Tibial nerve (tissue), 4 donors: ENCODE measurements at regions not wholly inside any gene's neighbourhood (a gene's known extent, or its start where the extent isn't known, plus 50 kb on each side); places are given as distances from the start of the nearest gene placed in this dataset.

Experiments
- DNase-seq, 2 donors: peaks; one replicate each; pipeline ENCODE4 v3.0.0-alpha.2; 2019; ENCODE audit warnings: low spot score in 2 of 2
- H3K27ac ChIP-seq, 4 donors: fragments of 200-600 bp; sonication (generic) in 3 of 4; one replicate each; pipeline ENCODE4 v1.5.1; 2017 to 2019; ENCODE audit warnings: mild to moderate bottlenecking in 1 of 4
- H3K27me3 ChIP-seq, 2 donors: fragments of 200-600 bp; sonication (generic) in 1 of 2; one replicate each; pipeline versions ENCODE4 v1.5.1 to v1.6.0; 2017 to 2019
- H3K36me3 ChIP-seq, 3 donors: fragments of 200-600 bp; sonication (generic); one replicate each; pipeline ENCODE4 v1.5.1; 2018 to 2019
- H3K4me1 ChIP-seq, 4 donors: fragments of 200-600 bp; sonication (generic) in 3 of 4; one replicate each; pipeline ENCODE4 v1.5.1; 2017 to 2019
- H3K4me3 ChIP-seq, 4 donors: fragments of 200-600 bp; sonication (generic) in 3 of 4; one replicate each; pipeline ENCODE4 v1.5.1; 2017 to 2019; ENCODE audit warnings: mild to moderate bottlenecking in 1 of 4, moderate library complexity in 1 of 4
- H3K9me3 ChIP-seq, 4 donors: fragments of 200-600 bp; sonication (generic) in 3 of 4; one replicate each; pipeline ENCODE4 v1.5.1; 2017 to 2019
- EP300 ChIP-seq, 2 donors: sonication (generic); formaldehyde crosslinking; IDR thresholded peaks; one replicate each; pipeline ENCODE4 v1.6.1; 2017; ENCODE audit warnings: antibody characterized with exemption in 2 of 2, mild to moderate bottlenecking in 1 of 2
- POLR2A ChIP-seq, 2 donors: fragments of 450-650 bp; IDR thresholded peaks; one replicate each; pipeline ENCODE4 v1.6.1; 2017; ENCODE audit warnings: antibody characterized with exemption in 2 of 2, mild to moderate bottlenecking in 2 of 2, moderate library complexity in 2 of 2
- WGBS, 2 donors: methylation state at CpG; one replicate each; pipeline ENCODE4 v1.1.5; 2018; 5-methylcytosine and 5-hydroxymethylcytosine counted together
- TF ChIP-seq, protein P1 (sequence below), 5 experiments: fragments of 200-600 bp in 3 of 5; fragments of 450-650 bp in 2 of 5; sonication (generic) in 3 of 5; IDR thresholded peaks; one replicate each; pipeline ENCODE4 v1.5.1; 2016 to 2019; ENCODE audit warnings: antibody characterized with exemption in 5 of 5, mild to moderate bottlenecking in 3 of 5, moderate library complexity in 2 of 5

DNA sequence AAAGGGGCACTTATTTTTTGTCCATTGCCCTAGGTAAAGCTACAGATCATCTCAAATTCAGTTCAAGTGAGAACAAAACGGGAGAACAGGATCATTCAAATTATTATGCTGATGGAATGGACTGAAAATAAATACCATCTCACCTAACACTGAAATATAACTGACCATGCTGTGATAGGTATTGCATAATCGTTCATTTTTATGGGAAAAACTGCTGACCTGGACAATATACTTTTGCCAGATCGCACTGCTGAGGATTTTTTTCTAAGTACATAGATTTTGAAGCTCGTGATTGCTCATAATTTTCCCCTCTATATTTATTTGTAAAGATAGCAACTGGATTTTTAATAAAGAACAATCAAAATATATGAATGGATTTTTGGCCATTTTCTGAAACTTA, 636.6 kb upstream of the NEGR1 start:
- 55% methylated on average over 4 of the region's 4 CpGs for WGBS, 2 donors
- Histone ChIP-seq H3K27ac (no peak overlapping the region), H3K9me3 (no peaks in the 10 kb centered on the region), H3K27me3 (no peaks in the 10 kb centered on the region), H3K36me3 (no peaks in the 10 kb centered on the region), H3K4me1 (no peaks in the 10 kb centered on the region), H3K4me3 (no peak overlapping the region)
- TF ChIP-seq EP300 (IDR thresholded peaks at IDR 0.05) (no peak), POLR2A (IDR thresholded peaks at IDR 0.05) (no peak)
- TF ChIP-seq, protein P1, sequence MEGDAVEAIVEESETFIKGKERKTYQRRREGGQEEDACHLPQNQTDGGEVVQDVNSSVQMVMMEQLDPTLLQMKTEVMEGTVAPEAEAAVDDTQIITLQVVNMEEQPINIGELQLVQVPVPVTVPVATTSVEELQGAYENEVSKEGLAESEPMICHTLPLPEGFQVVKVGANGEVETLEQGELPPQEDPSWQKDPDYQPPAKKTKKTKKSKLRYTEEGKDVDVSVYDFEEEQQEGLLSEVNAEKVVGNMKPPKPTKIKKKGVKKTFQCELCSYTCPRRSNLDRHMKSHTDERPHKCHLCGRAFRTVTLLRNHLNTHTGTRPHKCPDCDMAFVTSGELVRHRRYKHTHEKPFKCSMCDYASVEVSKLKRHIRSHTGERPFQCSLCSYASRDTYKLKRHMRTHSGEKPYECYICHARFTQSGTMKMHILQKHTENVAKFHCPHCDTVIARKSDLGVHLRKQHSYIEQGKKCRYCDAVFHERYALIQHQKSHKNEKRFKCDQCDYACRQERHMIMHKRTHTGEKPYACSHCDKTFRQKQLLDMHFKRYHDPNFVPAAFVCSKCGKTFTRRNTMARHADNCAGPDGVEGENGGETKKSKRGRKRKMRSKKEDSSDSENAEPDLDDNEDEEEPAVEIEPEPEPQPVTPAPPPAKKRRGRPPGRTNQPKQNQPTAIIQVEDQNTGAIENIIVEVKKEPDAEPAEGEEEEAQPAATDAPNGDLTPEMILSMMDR (IDR thresholded peaks at IDR 0.05) = no peak
- no peak for DNase-seq

GRCh38 chr1:72917920-72918319, 635.6 kb upstream of the NEGR1 start:
- Histone ChIP-seq H3K27me3 (no peaks in the 10 kb centered on the region), H3K27ac (no peak overlapping the region), H3K4me3 (no peak overlapping the region), H3K9me3 (no peaks in the 10 kb centered on the region), H3K36me3 (no peaks in the 10 kb centered on the region), H3K4me1 (no peaks in the 10 kb centered on the region)
- WGBS, 2 donors = 56 to 83% methylated on average over 1 of the region's 1 CpG
- no peak for DNase-seq
- TF ChIP-seq POLR2A (IDR thresholded peaks at IDR 0.05) (no peak), EP300 (IDR thresholded peaks at IDR 0.05) (no peak)
- TF ChIP-seq, protein P1 (IDR thresholded peaks at IDR 0.05) = no peak

DNA sequence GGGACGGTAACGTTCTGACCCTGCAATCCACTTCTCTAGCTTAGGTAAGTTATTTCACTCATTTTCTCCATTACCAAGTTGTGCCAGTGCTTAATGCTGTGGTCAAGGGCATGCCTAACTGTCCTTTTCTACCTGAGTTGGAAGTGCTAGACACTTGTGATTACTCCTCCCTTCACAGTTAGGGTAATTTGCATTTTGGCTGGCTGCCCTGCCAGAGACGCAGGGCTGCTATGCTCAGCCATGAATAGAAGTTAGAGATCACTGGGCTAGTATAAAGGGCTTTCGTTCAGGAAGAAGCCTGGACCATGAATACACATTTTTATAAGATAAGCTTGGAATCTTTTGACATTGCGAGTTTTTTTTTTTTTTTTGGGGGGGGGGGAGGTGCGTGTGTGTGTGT, 633.2 kb upstream of the NEGR1 start:
- H3K27ac ChIP-seq = no peak overlapping the region
- H3K4me3 ChIP-seq = no peak overlapping the region
- H3K9me3 ChIP-seq = no peaks in the 10 kb centered on the region
- no peaks in the 10 kb centered on the region for H3K4me1 ChIP-seq
- WGBS, 2 donors = 35 to 44% methylated on average over 6 of the region's 6 CpGs
- no peaks in the 10 kb centered on the region for H3K36me3 ChIP-seq
- no peak for DNase-seq
- no peak for TF ChIP-seq EP300 (IDR thresholded peaks at IDR 0.05)
- TF ChIP-seq, protein P1 (IDR thresholded peaks at IDR 0.05) = no peak
- TF ChIP-seq POLR2A (IDR thresholded peaks at IDR 0.05) = no peak
- H3K27me3 ChIP-seq = no peaks in the 10 kb centered on the region

DNA sequence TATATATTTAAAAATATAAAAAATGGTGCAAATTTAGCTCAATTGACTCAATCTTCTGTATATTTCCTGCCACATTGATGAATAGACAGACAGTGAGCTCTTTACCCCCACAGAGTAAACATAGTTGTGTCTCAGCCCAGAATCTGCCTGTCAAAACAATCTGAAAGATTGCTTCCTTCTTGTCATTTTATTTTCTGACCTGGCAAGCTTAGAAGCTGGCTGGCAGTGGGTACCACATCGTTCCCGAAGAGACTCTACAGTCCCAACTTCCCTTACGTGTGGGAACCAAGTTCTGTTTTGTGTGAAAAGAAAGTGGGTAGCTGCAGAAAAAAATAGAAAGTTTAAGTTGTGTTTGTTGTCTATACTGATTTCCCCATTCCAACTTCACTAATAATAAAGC, 629.3 kb upstream of the NEGR1 start:
- WGBS, 2 donors = 50 to 57% methylated on average over 3 of the region's 3 CpGs
- TF ChIP-seq, protein P1 (IDR thresholded peaks at IDR 0.05) = no peak
- TF ChIP-seq EP300 (IDR thresholded peaks at IDR 0.05) (no peak), POLR2A (IDR thresholded peaks at IDR 0.05) (no peak)
- H3K4me3 ChIP-seq = no peak overlapping the region

GRCh38 chr1:72896256-72896655, 613.9 kb upstream of the NEGR1 start:
- Histone ChIP-seq H3K9me3 (no peaks in the 10 kb centered on the region), H3K27me3 (no peaks in the 10 kb centered on the region), H3K36me3 (no peaks in the 10 kb centered on the region), H3K4me3 (no peak overlapping the region), H3K4me1 (peaks cover 0 to 5% (median 0%) of the 10 kb centered on the region in 4 donors), H3K27ac (no peak overlapping the region)
- TF ChIP-seq EP300 (IDR thresholded peaks at IDR 0.05) (no peak), POLR2A (IDR thresholded peaks at IDR 0.05) (no peak)
- TF ChIP-seq, protein P1 (IDR thresholded peaks at IDR 0.05) = no peak
- no peak for DNase-seq

More for the DNA sequence above, 629.3 kb upstream of the NEGR1 start:
- H3K27me3 ChIP-seq = no peaks in the 10 kb centered on the region
- no peaks in the 10 kb centered on the region for H3K36me3 ChIP-seq
- H3K27ac ChIP-seq = no peak overlapping the region
- no peaks in the 10 kb centered on the region for H3K4me1 ChIP-seq
- no peaks in the 10 kb centered on the region for H3K9me3 ChIP-seq
- DNase-seq = no peak
